ENCODE measurements at regions not wholly inside any gene's neighbourhood (a gene's known extent, or its start where the extent isn't known, plus 50 kb on each side); places are given as distances from the start of the nearest gene placed in this dataset.
A peak's percentile ranks its signal among the peaks of the same experiment; 100 is the strongest.

DNA sequence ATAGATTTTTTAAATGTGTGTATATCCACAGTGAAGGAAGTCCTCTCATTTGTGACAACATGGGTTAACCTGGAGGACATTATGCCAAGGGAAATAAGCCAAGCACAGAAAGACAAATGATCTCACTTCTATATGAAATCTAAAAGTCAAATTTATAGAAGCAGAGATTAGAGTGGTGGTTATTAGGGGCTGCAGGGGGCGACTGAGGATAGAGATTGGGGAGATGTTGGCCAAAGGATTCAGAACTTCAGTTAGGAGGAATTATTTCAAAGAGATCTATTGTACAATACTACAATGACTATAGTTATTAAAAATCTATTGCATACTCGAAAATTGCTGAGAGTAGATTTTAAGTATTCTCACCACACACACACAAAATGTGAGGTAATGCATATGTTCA, 252.4 kb upstream of the SLC39A10 start:
- DNase-seq (peak; percentile 28), ATAC-seq (ENCODE audit: low read depth) (no peak)
- Histone ChIP-seq H3K27ac (ENCODE audit: low read length in 2 of 2) (no peak overlapping the region), H3K9ac (ENCODE audit: low read length) (no peak overlapping the region), H3K4me1 (ENCODE audit: control insufficient read depth in 2 of 2, insufficient read depth in 2 of 2, low read length in 2 of 2) (no peaks in the 10 kb centered on the region), H4K20me1 (ENCODE audit: control insufficient read depth, insufficient read depth, low read length, poor library complexity, severe bottlenecking) (no peaks in the 10 kb centered on the region), H2AFZ (ENCODE audit: insufficient read depth, low read depth, low read length, poor library complexity, severe bottlenecking) (no peak overlapping the region), H3K4me2 (replicated peaks; ENCODE audit: low read depth, low read length, poor library complexity, severe bottlenecking) (no peak overlapping the region), H3K36me3 (replicated peaks in 1 of 2; ENCODE audit: control extremely low read depth in 1 of 2, control insufficient read depth in 1 of 2, extremely low read depth in 1 of 2, insufficient read depth in 2 of 2, low read length in 1 of 2) (no peaks in the 10 kb centered on the region), H3K9me3 (ENCODE audit: control extremely low read depth in 1 of 3, control insufficient read depth in 2 of 3, insufficient read depth in 1 of 3, low read length in 2 of 3) (no peaks in the 10 kb centered on the region), H3K27me3 (replicated peaks in 1 of 4; ENCODE audit: control extremely low read depth in 1 of 4, control insufficient read depth in 3 of 4, insufficient read depth in 4 of 4, low read length in 3 of 4) (no peaks in the 10 kb centered on the region), H3K79me2 (ENCODE audit: control insufficient read depth, insufficient read depth, low read length) (no peaks in the 10 kb centered on the region), H3K4me3 (ENCODE audit: control extremely low read depth in 1 of 5, extremely low read depth in 1 of 5, insufficient read depth in 1 of 5, low read depth in 2 of 5, low read length in 4 of 5) (no peak overlapping the region)
- TF ChIP-seq EZH2 (IDR thresholded peaks at IDR 0.05; ENCODE audit: borderline replicate concordance, insufficient read depth, low read depth, low read length, poor library complexity, severe bottlenecking) = no peak
- TF ChIP-seq, protein P1, sequence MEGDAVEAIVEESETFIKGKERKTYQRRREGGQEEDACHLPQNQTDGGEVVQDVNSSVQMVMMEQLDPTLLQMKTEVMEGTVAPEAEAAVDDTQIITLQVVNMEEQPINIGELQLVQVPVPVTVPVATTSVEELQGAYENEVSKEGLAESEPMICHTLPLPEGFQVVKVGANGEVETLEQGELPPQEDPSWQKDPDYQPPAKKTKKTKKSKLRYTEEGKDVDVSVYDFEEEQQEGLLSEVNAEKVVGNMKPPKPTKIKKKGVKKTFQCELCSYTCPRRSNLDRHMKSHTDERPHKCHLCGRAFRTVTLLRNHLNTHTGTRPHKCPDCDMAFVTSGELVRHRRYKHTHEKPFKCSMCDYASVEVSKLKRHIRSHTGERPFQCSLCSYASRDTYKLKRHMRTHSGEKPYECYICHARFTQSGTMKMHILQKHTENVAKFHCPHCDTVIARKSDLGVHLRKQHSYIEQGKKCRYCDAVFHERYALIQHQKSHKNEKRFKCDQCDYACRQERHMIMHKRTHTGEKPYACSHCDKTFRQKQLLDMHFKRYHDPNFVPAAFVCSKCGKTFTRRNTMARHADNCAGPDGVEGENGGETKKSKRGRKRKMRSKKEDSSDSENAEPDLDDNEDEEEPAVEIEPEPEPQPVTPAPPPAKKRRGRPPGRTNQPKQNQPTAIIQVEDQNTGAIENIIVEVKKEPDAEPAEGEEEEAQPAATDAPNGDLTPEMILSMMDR (IDR thresholded peaks at IDR 0.05) = peak; percentile 7
- Mint-ChIP-seq H3K4me3 (no peak overlapping the region), H3K9me3 (ENCODE audit: insufficient read depth) (no peaks in the 10 kb centered on the region), H3K4me1 (no peaks in the 10 kb centered on the region), H3K27ac (no peak overlapping the region), H3K27me3 (no peaks in the 10 kb centered on the region)
- WGBS (ENCODE audit: insufficient coverage) = no CpG with 5 or more reads among the region's 2 CpGs
- intact Hi-C loops (cut with micrococcal nuclease) = loop anchor here (1.0 kb wide), 1 partner anchor 256 kb away; no protein-coding TSS in a partner anchor
- ChIA-PET CTCF (interaction anchor here (1.1 to 3.0 kb wide), 5 partner anchors 94 to 932 kb away, joined by 3 to 11 read pairs (median 5); no protein-coding TSS in a partner anchor), POLR2A (no interaction called here)

DNA sequence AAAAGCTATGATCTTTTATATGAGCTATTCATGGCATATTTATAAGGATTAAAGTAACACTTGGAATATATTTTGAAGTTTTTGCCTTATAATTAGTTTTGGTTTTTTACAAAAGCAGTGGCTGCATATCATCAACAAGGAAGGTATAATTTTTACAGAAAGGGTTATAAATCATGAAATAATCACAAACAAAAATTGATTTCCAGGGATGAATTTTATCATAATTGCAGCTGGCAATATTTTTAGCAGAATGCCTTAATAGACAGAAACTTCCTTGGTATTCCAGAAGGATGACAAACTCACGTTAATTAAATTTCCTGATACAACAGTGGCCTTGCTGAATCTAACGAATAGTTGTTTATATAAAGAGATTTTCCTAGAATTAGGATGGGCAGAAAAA, 260.5 kb upstream of the SLC39A10 start:
- Mint-ChIP-seq H3K27ac (no peak overlapping the region), H3K4me1 (peaks cover 2% of the 10 kb centered on the region), H3K4me3 (no peak overlapping the region), H3K27me3 (no peaks in the 10 kb centered on the region), H3K9me3 (ENCODE audit: insufficient read depth) (no peaks in the 10 kb centered on the region)
- ChIA-PET POLR2A (no interaction called here), CTCF (no interaction called here)
- WGBS (ENCODE audit: insufficient coverage) = no CpG with 5 or more reads among the region's 2 CpGs
- H3K4me3 ChIP-seq (ENCODE audit: control extremely low read depth in 1 of 5, extremely low read depth in 1 of 5, insufficient read depth in 1 of 5, low read depth in 2 of 5, low read length in 4 of 5) = no peak overlapping the region
- no peak overlapping the region for H3K9ac ChIP-seq (ENCODE audit: low read length)
- H3K9me3 ChIP-seq (ENCODE audit: control extremely low read depth in 1 of 3, control insufficient read depth in 2 of 3, insufficient read depth in 1 of 3, low read length in 2 of 3) = no peaks in the 10 kb centered on the region
- H3K79me2 ChIP-seq (ENCODE audit: control insufficient read depth, insufficient read depth, low read length) = no peaks in the 10 kb centered on the region
- H3K36me3 ChIP-seq (replicated peaks in 1 of 2; ENCODE audit: control extremely low read depth in 1 of 2, control insufficient read depth in 1 of 2, extremely low read depth in 1 of 2, insufficient read depth in 2 of 2, low read length in 1 of 2) = no peaks in the 10 kb centered on the region
- no peak for ATAC-seq (ENCODE audit: low read depth)
- no peak overlapping the region for H3K27ac ChIP-seq (ENCODE audit: low read length in 2 of 2)
- intact Hi-C loops (cut with micrococcal nuclease) = no loop called here
- no peak overlapping the region for H3K4me2 ChIP-seq (replicated peaks; ENCODE audit: low read depth, low read length, poor library complexity, severe bottlenecking)
- no peak overlapping the region for H2AFZ ChIP-seq (ENCODE audit: insufficient read depth, low read depth, low read length, poor library complexity, severe bottlenecking)
- no peaks in the 10 kb centered on the region for H4K20me1 ChIP-seq (ENCODE audit: control insufficient read depth, insufficient read depth, low read length, poor library complexity, severe bottlenecking)
- no peak for DNase-seq
- TF ChIP-seq EZH2 (IDR thresholded peaks at IDR 0.05; ENCODE audit: borderline replicate concordance, insufficient read depth, low read depth, low read length, poor library complexity, severe bottlenecking) = no peak
- TF ChIP-seq, protein P1 (IDR thresholded peaks at IDR 0.05) = no peak
- no peaks in the 10 kb centered on the region for H3K4me1 ChIP-seq (ENCODE audit: control insufficient read depth in 2 of 2, insufficient read depth in 2 of 2, low read length in 2 of 2)
- H3K27me3 ChIP-seq (replicated peaks in 1 of 4; ENCODE audit: control extremely low read depth in 1 of 4, control insufficient read depth in 3 of 4, insufficient read depth in 4 of 4, low read length in 3 of 4) = no peaks in the 10 kb centered on the region

Data from B cell (primary cell).